IMR-90 (cell line): ENCODE measurements at regions not wholly inside any gene's neighbourhood (a gene's known extent, or its start where the extent isn't known, plus 50 kb on each side); places are given as distances from the start of the nearest gene placed in this dataset.

Experiments
- ATAC-seq: fragments of 200-7000 bp; cut with Tn5 transposase; 2 replicates; pipeline ENCODE4 v1.9.1; 2020; ENCODE audit warnings: low read depth, mild to moderate bottlenecking, moderate library complexity
- BruUV-seq: library from RNA; stranded (reverse); fragments of 400-500 nt; replicated peaks from 2 replicates; lab custom pipeline; 2021; lab: Mats Ljungman, UMichigan
- CTCF ChIA-PET: fragments of 300-600 bp; formaldehyde crosslinking; extraction: SDS; loops from one replicate; lab custom pipeline; 2021; ENCODE audit warnings: antibody characterized with exemption; lab: Yijun Ruan, JAX
- POLR2A ChIA-PET: fragments of 300-600 bp; sonication (Branson Sonifier 250); formaldehyde crosslinking; loops from one replicate; lab custom pipeline; 2022; ENCODE audit warnings: antibody characterized with exemption; ENCODE audit not compliant: unreplicated experiment; lab: Charles Lee
- DNase-seq: peaks from one replicate; pipeline ENCODE4 v3.0.0; 2013
- H2AFZ ChIP-seq: replicated peaks from 2 replicates; pipeline ENCODE3; 2013; ENCODE audit warnings: low read length, mild to moderate bottlenecking; ENCODE audit not compliant: poor library complexity
- H2AK5ac ChIP-seq: 2 replicates; pipeline ENCODE4 v1.6.1; 2013; ENCODE audit warnings: low read depth, low read length, inconsistent platforms
- H2AK9ac ChIP-seq: replicated peaks from 2 replicates; pipeline ENCODE3; 2013; ENCODE audit warnings: mild to moderate bottlenecking, low read depth, low read length, moderate library complexity; ENCODE audit not compliant: poor library complexity
- H2BK120ac ChIP-seq: 2 replicates; pipeline ENCODE4 v1.6.1; 2013; ENCODE audit warnings: low read depth, low read length, inconsistent platforms
- H2BK15ac ChIP-seq: 3 replicates; pipeline ENCODE4 v1.6.1; 2013; ENCODE audit warnings: low read depth, low read length, inconsistent platforms
- H2BK20ac ChIP-seq: 2 replicates; pipeline ENCODE4 v1.6.1; 2013; ENCODE audit warnings: low read depth, mild to moderate bottlenecking, inconsistent platforms, low read length, moderate library complexity
- H2BK5ac ChIP-seq: 2 replicates; pipeline ENCODE4 v1.6.1; 2013; ENCODE audit warnings: mild to moderate bottlenecking, low read depth, low read length, inconsistent platforms; ENCODE audit not compliant: poor library complexity, severe bottlenecking
- H3K14ac ChIP-seq: replicated peaks from 2 replicates; pipeline ENCODE4 v1.6.1; 2013; ENCODE audit warnings: low read depth, low read length, inconsistent platforms
- H3K18ac ChIP-seq: 2 replicates; pipeline ENCODE4 v1.6.1; 2013; ENCODE audit warnings: low read depth, low read length, control low read depth
- H3K23ac ChIP-seq: 2 replicates; pipeline ENCODE4 v1.6.1; 2013; ENCODE audit warnings: low read depth, low read length, inconsistent platforms
- H3K27ac ChIP-seq: 2 replicates; pipeline ENCODE4 v1.5.1; 2013; ENCODE audit warnings: mild to moderate bottlenecking, control low read depth, low read length; ENCODE audit not compliant: insufficient read depth
- H3K27me3 ChIP-seq: 2 replicates; pipeline ENCODE4 v1.6.1; 2013; ENCODE audit warnings: low read length; ENCODE audit not compliant: control insufficient read depth, insufficient read depth
- H3K36me3 ChIP-seq: 2 replicates; pipeline ENCODE4 v1.6.1; 2013; ENCODE audit warnings: low read length, mixed read lengths; ENCODE audit not compliant: control insufficient read depth, insufficient read depth
- H3K4ac ChIP-seq: 2 replicates; pipeline ENCODE4 v1.6.1; 2013; ENCODE audit warnings: low read depth, low read length, inconsistent platforms
- H3K4me1 ChIP-seq: 2 replicates; pipeline ENCODE4 v1.6.1; 2013; ENCODE audit warnings: low read length, mixed read lengths; ENCODE audit not compliant: control insufficient read depth, insufficient read depth
- H3K4me2 ChIP-seq: 2 replicates; pipeline ENCODE4 v1.6.1; 2013; ENCODE audit warnings: low read depth, mild to moderate bottlenecking, control low read depth, low read length, moderate library complexity
- H3K4me3 ChIP-seq: 2 replicates; pipeline ENCODE4 v1.5.1; 2013; ENCODE audit warnings: low read depth, mild to moderate bottlenecking, control low read depth, low read length, moderate library complexity; ENCODE audit not compliant: insufficient read depth
- H3K56ac ChIP-seq: 2 replicates; pipeline ENCODE4 v1.6.1; 2013; ENCODE audit warnings: low read length, inconsistent platforms; ENCODE audit not compliant: insufficient read depth; ENCODE audit errors: extremely low read depth
- H3K79me1 ChIP-seq, 2 experiments: 2 replicates each; pipeline ENCODE4 v1.6.1; 2013; ENCODE audit warnings: low read length in 2 of 2, inconsistent platforms in 1 of 2, low read depth in 1 of 2
- H3K9ac ChIP-seq: 2 replicates; pipeline ENCODE4 v1.6.1; 2013; ENCODE audit warnings: low read depth, low read length, control low read depth
- H3K9me1 ChIP-seq: 2 replicates; pipeline ENCODE4 v1.6.1; 2013; ENCODE audit warnings: low read length, inconsistent platforms; ENCODE audit not compliant: insufficient read depth
- H3K9me3 ChIP-seq: 2 replicates; pipeline ENCODE4 v1.6.1; 2013; ENCODE audit warnings: low read length; ENCODE audit not compliant: control insufficient read depth, insufficient read depth
- H4K20me1 ChIP-seq: 2 replicates; pipeline ENCODE4 v1.6.1; 2013; ENCODE audit warnings: low read length, inconsistent platforms; ENCODE audit not compliant: insufficient read depth
- H4K5ac ChIP-seq: 2 replicates; pipeline ENCODE4 v1.6.1; 2013; ENCODE audit warnings: mild to moderate bottlenecking, low read depth, low read length, control low read depth
- H4K8ac ChIP-seq, 2 experiments: 2 replicates each; pipeline ENCODE4 v1.6.1; 2013; ENCODE audit warnings: low read depth in 2 of 2, low read length in 2 of 2, control low read depth in 1 of 2, inconsistent platforms in 1 of 2
- H4K91ac ChIP-seq: 2 replicates; pipeline ENCODE4 v1.6.1; 2013; ENCODE audit warnings: low read depth, low read length, inconsistent platforms; ENCODE audit not compliant: insufficient read depth
- BHLHE40 ChIP-seq: fragments of 150-350 bp; IDR thresholded peaks from 2 replicates; pipeline ENCODE4 v1.6.1; 2016; ENCODE audit warnings: mild to moderate bottlenecking, low read depth, low read length
- CEBPB ChIP-seq: IDR thresholded peaks from 2 replicates; pipeline ENCODE4 v1.6.1; 2012; ENCODE audit warnings: low read depth, low read length, improper control_type of control experiment
- CHD1 ChIP-seq: IDR thresholded peaks from 2 replicates; pipeline ENCODE4 v1.6.1; 2012; ENCODE audit warnings: low read depth, low read length, improper control_type of control experiment
- ELK1 ChIP-seq: fragments of 150-350 bp; IDR thresholded peaks from 2 replicates; pipeline ENCODE4 v1.6.1; 2016; ENCODE audit warnings: low read depth, mild to moderate bottlenecking, low read length, moderate library complexity, borderline replicate concordance
- FOS ChIP-seq: fragments of 150-350 bp; IDR thresholded peaks from 2 replicates; pipeline ENCODE4 v1.6.1; 2016; ENCODE audit warnings: low read depth, low read length
- MAFK ChIP-seq: IDR thresholded peaks from 2 replicates; pipeline ENCODE4 v1.6.1; 2012; ENCODE audit warnings: low read depth, low read length, improper control_type of control experiment
- MAZ ChIP-seq: IDR thresholded peaks from 2 replicates; pipeline ENCODE4 v1.6.1; 2012; ENCODE audit warnings: low read depth, mild to moderate bottlenecking, low read length, improper control_type of control experiment, moderate library complexity, borderline replicate concordance
- MXI1 ChIP-seq: IDR thresholded peaks from 2 replicates; pipeline ENCODE4 v1.6.1; 2012; ENCODE audit warnings: low read depth, mild to moderate bottlenecking, low read length, moderate library complexity, borderline replicate concordance
- NFE2L2 ChIP-seq: fragments of 150-350 bp; IDR thresholded peaks from 2 replicates; pipeline ENCODE4 v1.6.1; 2016; ENCODE audit warnings: low read depth, mild to moderate bottlenecking, low read length
- POLR2A ChIP-seq: IDR thresholded peaks from 2 replicates; pipeline ENCODE4 v1.6.1; 2012; ENCODE audit warnings: mild to moderate bottlenecking, low read depth, low read length
- RAD21 ChIP-seq: IDR thresholded peaks from 2 replicates; pipeline ENCODE4 v1.6.1; 2012; ENCODE audit warnings: low read length, improper control_type of control experiment
- RCOR1 ChIP-seq: IDR thresholded peaks from 2 replicates; pipeline ENCODE4 v1.6.1; 2012; ENCODE audit warnings: mild to moderate bottlenecking, low read length, improper control_type of control experiment; ENCODE audit not compliant: insufficient replicate concordance
- RFX5 ChIP-seq: IDR thresholded peaks from 2 replicates; pipeline ENCODE4 v1.8.0; 2012; ENCODE audit warnings: low read depth, mild to moderate bottlenecking, low read length, moderate library complexity
- SMC3 ChIP-seq: fragments of 150-350 bp; IDR thresholded peaks from 2 replicates; pipeline ENCODE4 v1.6.1; 2016; ENCODE audit warnings: low read depth, mild to moderate bottlenecking, antibody characterized with exemption, low read length, moderate library complexity
- dilution Hi-C: fragments of 300-500 bp; cut with HindIII; formaldehyde crosslinking; loops from one replicate; pipeline ENCODE4 v1.14.3; 2018; ENCODE audit warnings: low sequenced_read_pairs; ENCODE audit not compliant: unreplicated experiment
- in situ Hi-C: fragments of 300-500 bp; cut with MboI; formaldehyde crosslinking; loops from 3 replicates; pipeline ENCODE4 v1.14.3; 2019; ENCODE audit warnings: low sequenced_read_pairs, inconsistent platforms, mixed read lengths
- intact Hi-C: fragments of 100-400 bp; cut with micrococcal nuclease; formaldehyde crosslinking; loops from 2 replicates; pipeline ENCODE4 v1.10.0; 2022
- TF ChIP-seq, protein P1 (sequence below): fragments of 150-350 bp; IDR thresholded peaks from 2 replicates; pipeline ENCODE4 v1.6.1; 2017; ENCODE audit warnings: mild to moderate bottlenecking, antibody characterized with exemption, low read length, low read depth
- TF ChIP-seq, protein P2 (sequence below): conservative IDR thresholded peaks from 2 replicates; pipeline ENCODE4 v1.5.1; 2012; ENCODE audit warnings: mild to moderate bottlenecking, low read depth, low read length, improper control_type of control experiment

DNA sequence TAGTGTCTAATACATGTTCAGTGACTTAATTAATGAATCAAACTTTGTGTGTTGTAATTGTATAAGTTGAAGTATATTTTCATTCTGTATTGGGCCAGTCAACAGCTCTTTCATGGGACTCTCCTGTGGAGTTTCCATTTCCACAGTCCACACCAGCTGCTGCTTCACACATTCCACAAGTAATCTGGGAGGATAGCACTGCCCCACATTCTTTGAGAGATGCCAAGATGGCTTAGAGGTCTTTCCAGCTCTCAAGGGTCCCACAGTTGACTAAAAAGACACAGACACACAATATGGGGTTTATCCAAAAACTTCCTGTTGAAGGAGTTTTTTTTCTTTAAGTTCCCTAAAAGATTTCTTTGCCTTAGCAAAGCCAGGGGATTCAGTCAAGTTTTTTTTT, 408.3 kb downstream of the AACS start:
- Histone ChIP-seq H2AK5ac (no peak overlapping the region), H4K5ac (no peak overlapping the region), H3K27ac (no peak overlapping the region), H3K4me1 (no peaks in the 10 kb centered on the region), H3K79me1 (no peaks in the 10 kb centered on the region), H3K4me2 (no peak overlapping the region), H2BK120ac (no peak overlapping the region), H2BK20ac (no peak overlapping the region), H3K14ac (no peak overlapping the region), H4K91ac (no peak overlapping the region), H4K20me1 (no peaks in the 10 kb centered on the region), H3K9me3 (peaks cover 22% of the 10 kb centered on the region), H2AK9ac (no peak overlapping the region), H3K4ac (no peak overlapping the region), H2BK5ac (no peak overlapping the region), H2BK15ac (no peak overlapping the region), H3K18ac (no peak overlapping the region), H3K27me3 (no peaks in the 10 kb centered on the region), H3K4me3 (no peak overlapping the region), H3K56ac (no peak overlapping the region), H4K8ac (no peak overlapping the region), H3K36me3 (no peaks in the 10 kb centered on the region), H2AFZ (no peak overlapping the region), H3K23ac (no peak overlapping the region), H3K9ac (no peak overlapping the region), H3K9me1 (no peaks in the 10 kb centered on the region)
- no peak for DNase-seq
- TF ChIP-seq, protein P1, sequence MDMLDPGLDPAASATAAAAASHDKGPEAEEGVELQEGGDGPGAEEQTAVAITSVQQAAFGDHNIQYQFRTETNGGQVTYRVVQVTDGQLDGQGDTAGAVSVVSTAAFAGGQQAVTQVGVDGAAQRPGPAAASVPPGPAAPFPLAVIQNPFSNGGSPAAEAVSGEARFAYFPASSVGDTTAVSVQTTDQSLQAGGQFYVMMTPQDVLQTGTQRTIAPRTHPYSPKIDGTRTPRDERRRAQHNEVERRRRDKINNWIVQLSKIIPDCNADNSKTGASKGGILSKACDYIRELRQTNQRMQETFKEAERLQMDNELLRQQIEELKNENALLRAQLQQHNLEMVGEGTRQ = no peak
- TF ChIP-seq, protein P2, sequence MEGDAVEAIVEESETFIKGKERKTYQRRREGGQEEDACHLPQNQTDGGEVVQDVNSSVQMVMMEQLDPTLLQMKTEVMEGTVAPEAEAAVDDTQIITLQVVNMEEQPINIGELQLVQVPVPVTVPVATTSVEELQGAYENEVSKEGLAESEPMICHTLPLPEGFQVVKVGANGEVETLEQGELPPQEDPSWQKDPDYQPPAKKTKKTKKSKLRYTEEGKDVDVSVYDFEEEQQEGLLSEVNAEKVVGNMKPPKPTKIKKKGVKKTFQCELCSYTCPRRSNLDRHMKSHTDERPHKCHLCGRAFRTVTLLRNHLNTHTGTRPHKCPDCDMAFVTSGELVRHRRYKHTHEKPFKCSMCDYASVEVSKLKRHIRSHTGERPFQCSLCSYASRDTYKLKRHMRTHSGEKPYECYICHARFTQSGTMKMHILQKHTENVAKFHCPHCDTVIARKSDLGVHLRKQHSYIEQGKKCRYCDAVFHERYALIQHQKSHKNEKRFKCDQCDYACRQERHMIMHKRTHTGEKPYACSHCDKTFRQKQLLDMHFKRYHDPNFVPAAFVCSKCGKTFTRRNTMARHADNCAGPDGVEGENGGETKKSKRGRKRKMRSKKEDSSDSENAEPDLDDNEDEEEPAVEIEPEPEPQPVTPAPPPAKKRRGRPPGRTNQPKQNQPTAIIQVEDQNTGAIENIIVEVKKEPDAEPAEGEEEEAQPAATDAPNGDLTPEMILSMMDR = no peak
- TF ChIP-seq SMC3 (no peak), RFX5 (no peak), MAZ (no peak), CEBPB (no peak), FOS (no peak), POLR2A (no peak), BHLHE40 (no peak), MAFK (no peak), RAD21 (no peak), ELK1 (no peak), NFE2L2 (no peak), CHD1 (no peak), RCOR1 (no peak), MXI1 (no peak)
- in situ Hi-C loops = no loop called here
- ChIA-PET CTCF (no interaction called here), POLR2A (no interaction called here)
- intact Hi-C loops = no loop called here
- BruUV-seq = no TSS peak
- dilution Hi-C loops = no loop called here
- ATAC-seq = no peak
